ENCODE measurements at regions not wholly inside any gene's neighbourhood (a gene's known extent, or its start where the extent isn't known, plus 50 kb on each side); places are given as distances from the start of the nearest gene placed in this dataset.

DNA sequence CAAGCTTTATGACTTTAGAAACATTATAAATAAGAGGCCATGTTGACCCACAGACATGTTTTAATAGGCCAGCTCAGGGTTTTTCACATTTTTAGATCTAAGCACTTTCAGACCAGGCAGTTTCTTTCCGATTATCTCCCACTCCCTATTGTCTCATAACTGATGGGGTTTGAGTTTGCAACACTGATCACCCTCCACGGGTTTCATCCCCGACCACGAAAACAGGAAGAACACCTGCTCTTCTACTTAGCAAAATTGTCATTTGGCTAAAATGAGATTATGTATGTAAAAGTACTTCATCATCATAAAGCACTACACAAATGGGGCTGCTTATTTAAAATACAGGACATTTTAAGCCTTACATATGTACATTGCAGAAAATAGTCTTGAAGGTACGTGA, 407.9 kb downstream of the HNRNPD start:
- no peaks in the 10 kb centered on the region for H3K36me3 Mint-ChIP-seq (ENCODE audit: insufficient read depth)
- peaks cover 5% of the 10 kb centered on the region for H3K4me1 Mint-ChIP-seq (ENCODE audit: low read depth)
- H3K27me3 Mint-ChIP-seq (ENCODE audit: low read depth) = peaks cover 12% of the 10 kb centered on the region
- H3K9me3 Mint-ChIP-seq = no peaks in the 10 kb centered on the region
- no peak overlapping the region for H3K4me3 Mint-ChIP-seq
- DNase-seq = no peak
- ATAC-seq = no peak

GRCh38 chr4:81965454-81965853, 408.3 kb downstream of the HNRNPD start:
- H3K4me3 Mint-ChIP-seq = no peak overlapping the region
- no peaks in the 10 kb centered on the region for H3K36me3 Mint-ChIP-seq (ENCODE audit: insufficient read depth)
- no peak for ATAC-seq
- peaks cover 12% of the 10 kb centered on the region for H3K27me3 Mint-ChIP-seq (ENCODE audit: low read depth)
- H3K4me1 Mint-ChIP-seq (ENCODE audit: low read depth) = peaks cover 5% of the 10 kb centered on the region
- no peaks in the 10 kb centered on the region for H3K9me3 Mint-ChIP-seq
- DNase-seq = no peak

GRCh38 chr4:81963763-81964020, 410.1 kb downstream of the HNRNPD start:
- no peak for DNase-seq
- Mint-ChIP-seq H3K4me1 (ENCODE audit: low read depth) (peaks cover 5% of the 10 kb centered on the region), H3K27me3 (ENCODE audit: low read depth) (peaks cover 12% of the 10 kb centered on the region), H3K9me3 (no peaks in the 10 kb centered on the region), H3K4me3 (no peak overlapping the region), H3K36me3 (ENCODE audit: insufficient read depth) (no peaks in the 10 kb centered on the region)
- no peak for ATAC-seq

- ATAC-seq (no peak), DNase-seq (no peak)
- peaks cover 12% of the 10 kb centered on the region for H3K27me3 Mint-ChIP-seq (ENCODE audit: low read depth)
- H3K4me1 Mint-ChIP-seq (ENCODE audit: low read depth) = peaks cover 5% of the 10 kb centered on the region
- no peaks in the 10 kb centered on the region for H3K9me3 Mint-ChIP-seq
- no peaks in the 10 kb centered on the region for H3K36me3 Mint-ChIP-seq (ENCODE audit: insufficient read depth)
- H3K4me3 Mint-ChIP-seq = no peak overlapping the region
Observed at GRCh38 chr4:81963015-81963762, 410.6 kb downstream of the HNRNPD start.

DNA sequence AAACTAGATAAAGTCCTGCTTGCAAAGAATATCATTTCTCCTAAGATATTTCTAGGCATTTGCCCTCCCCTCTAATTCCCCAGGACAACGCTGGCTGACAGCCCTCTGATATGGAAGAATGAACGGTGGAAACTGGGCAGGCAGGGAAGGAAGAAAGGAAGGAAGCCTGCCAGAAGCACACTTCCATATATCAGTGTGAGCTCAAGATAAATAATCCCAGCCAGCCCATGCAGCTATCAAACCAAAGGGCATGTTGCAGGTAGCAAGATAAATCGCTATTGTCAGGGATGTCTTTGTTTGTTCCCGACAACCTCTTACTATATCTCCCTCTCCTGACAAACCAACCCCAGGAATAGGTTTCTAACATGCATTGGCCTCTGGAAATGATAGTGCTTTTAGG, 412.8 kb downstream of the HNRNPD start:
- no peaks in the 10 kb centered on the region for H3K36me3 Mint-ChIP-seq (ENCODE audit: insufficient read depth)
- peaks cover 4% of the 10 kb centered on the region for H3K27me3 Mint-ChIP-seq (ENCODE audit: low read depth)
- no peak overlapping the region for H3K4me3 Mint-ChIP-seq
- ATAC-seq = no peak
- H3K4me1 Mint-ChIP-seq (ENCODE audit: low read depth) = peaks cover 4% of the 10 kb centered on the region
- H3K9me3 Mint-ChIP-seq = no peaks in the 10 kb centered on the region
- DNase-seq = no peak

DNA sequence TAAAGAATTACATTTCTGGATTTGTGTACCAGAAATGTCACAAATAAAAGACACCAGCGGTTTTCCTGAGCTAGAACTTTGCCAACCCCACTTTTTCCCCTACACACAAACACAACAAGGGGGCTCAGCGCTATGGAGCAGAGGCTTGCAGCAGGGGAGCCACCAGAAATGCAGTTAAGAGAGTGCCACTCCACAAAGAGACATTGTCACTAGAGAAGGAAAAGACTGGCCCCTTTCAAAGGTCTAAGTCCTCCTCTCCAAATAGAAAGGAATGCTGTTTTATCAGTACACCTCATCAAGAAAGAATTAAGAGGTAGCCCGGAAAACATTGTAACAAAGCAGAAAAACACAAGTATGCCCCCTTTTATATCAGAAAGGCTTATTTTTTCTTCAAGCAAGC, 419.5 kb downstream of the HNRNPD start:
- H3K9me3 Mint-ChIP-seq = no peaks in the 10 kb centered on the region
- H3K4me3 Mint-ChIP-seq = no peak overlapping the region
- peaks cover 2% of the 10 kb centered on the region for H3K27me3 Mint-ChIP-seq (ENCODE audit: low read depth)
- no peak for DNase-seq
- H3K36me3 Mint-ChIP-seq (ENCODE audit: insufficient read depth) = no peaks in the 10 kb centered on the region
- no peak for ATAC-seq
- no peaks in the 10 kb centered on the region for H3K4me1 Mint-ChIP-seq (ENCODE audit: low read depth)

DNA sequence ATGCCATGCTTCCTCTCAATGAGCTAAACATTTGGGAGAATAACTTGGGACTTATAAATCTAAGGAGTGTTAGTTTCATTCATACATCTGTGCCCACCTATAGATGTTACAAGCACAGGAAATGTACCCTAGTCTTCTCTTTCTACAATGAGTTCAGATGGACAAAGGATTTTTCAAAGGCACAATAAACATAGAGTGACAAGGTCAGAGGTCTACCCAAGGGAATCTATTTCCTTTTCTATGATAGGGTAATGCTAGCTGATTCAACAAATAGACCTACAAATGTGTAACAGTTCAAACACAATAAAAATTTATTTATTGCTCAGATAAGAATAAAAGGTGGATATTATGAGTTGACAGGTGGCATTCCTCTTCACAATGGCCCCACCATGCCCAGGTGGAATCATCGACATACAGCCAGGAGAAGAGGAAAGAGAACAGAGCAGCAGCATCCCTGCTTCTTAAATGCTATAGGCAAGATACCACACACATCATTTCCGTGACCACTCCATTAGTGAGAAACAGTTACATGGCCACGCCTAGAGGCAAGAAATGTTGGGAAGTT, 421.8 kb downstream of the HNRNPD start:
- Mint-ChIP-seq H3K27me3 (ENCODE audit: low read depth) (no peaks in the 10 kb centered on the region), H3K4me1 (ENCODE audit: low read depth) (no peaks in the 10 kb centered on the region), H3K36me3 (ENCODE audit: insufficient read depth) (no peaks in the 10 kb centered on the region), H3K9me3 (no peaks in the 10 kb centered on the region), H3K4me3 (no peak overlapping the region)
- ATAC-seq (no peak), DNase-seq (no peak)

GRCh38 chr4:81946996-81947395, 426.8 kb downstream of the HNRNPD start:
- H3K36me3 Mint-ChIP-seq (ENCODE audit: insufficient read depth) = no peaks in the 10 kb centered on the region
- no peak overlapping the region for H3K4me3 Mint-ChIP-seq
- H3K27me3 Mint-ChIP-seq (ENCODE audit: low read depth) = peaks cover 4% of the 10 kb centered on the region
- no peaks in the 10 kb centered on the region for H3K9me3 Mint-ChIP-seq
- ATAC-seq (no peak), DNase-seq (no peak)
- no peaks in the 10 kb centered on the region for H3K4me1 Mint-ChIP-seq (ENCODE audit: low read depth)

- Mint-ChIP-seq H3K4me3 (no peak overlapping the region), H3K4me1 (ENCODE audit: low read depth) (peaks cover 3% of the 10 kb centered on the region), H3K36me3 (ENCODE audit: insufficient read depth) (no peaks in the 10 kb centered on the region), H3K27me3 (ENCODE audit: low read depth) (peaks cover 4% of the 10 kb centered on the region), H3K9me3 (no peaks in the 10 kb centered on the region)
- ATAC-seq (no peak), DNase-seq (no peak)
Observed at GRCh38 chr4:81930506-81931238, 443.1 kb downstream of the HNRNPD start.

- no peaks in the 10 kb centered on the region for H3K36me3 Mint-ChIP-seq (ENCODE audit: insufficient read depth)
- H3K4me3 Mint-ChIP-seq = no peak overlapping the region
- H3K4me1 Mint-ChIP-seq (ENCODE audit: low read depth) = no peaks in the 10 kb centered on the region
- DNase-seq (no peak), ATAC-seq (peak; percentile 58 to 73)
- peaks cover 11% of the 10 kb centered on the region for H3K27me3 Mint-ChIP-seq (ENCODE audit: low read depth)
- H3K9me3 Mint-ChIP-seq = no peaks in the 10 kb centered on the region
Observed at GRCh38 chr4:81923140-81923539, 450.7 kb downstream of the HNRNPD start.

DNA sequence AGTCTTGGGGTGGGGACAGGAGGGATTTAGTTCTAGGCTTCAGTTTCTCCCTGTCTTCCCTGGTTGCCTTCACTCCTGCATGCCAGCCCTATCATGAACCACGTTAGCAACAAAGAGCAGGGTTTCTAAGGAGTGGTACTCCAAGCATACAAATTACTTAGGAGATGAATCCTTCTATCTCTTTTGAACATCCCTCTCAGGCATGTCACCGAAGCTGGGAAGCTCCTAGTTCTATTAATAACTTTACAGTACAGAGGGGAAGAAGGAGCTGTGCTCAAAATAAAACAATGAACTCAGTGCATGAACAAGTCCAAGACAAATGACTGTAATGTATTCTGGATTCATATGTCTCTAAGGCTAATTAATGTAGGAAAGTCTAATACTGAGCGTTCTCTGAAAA, 450.6 kb upstream of the RASGEF1B start:
- Mint-ChIP-seq H3K9me3 (no peaks in the 10 kb centered on the region), H3K4me1 (ENCODE audit: low read depth) (no peaks in the 10 kb centered on the region), H3K27me3 (ENCODE audit: low read depth) (peaks cover 11% of the 10 kb centered on the region), H3K4me3 (no peak overlapping the region), H3K36me3 (ENCODE audit: insufficient read depth) (no peaks in the 10 kb centered on the region)
- ATAC-seq (no peak), DNase-seq (no peak)

GRCh38 chr4:81921751-81922159, 450.0 kb upstream of the RASGEF1B start:
- H3K4me1 Mint-ChIP-seq (ENCODE audit: low read depth) = no peaks in the 10 kb centered on the region
- DNase-seq (no peak), ATAC-seq (no peak)
- H3K36me3 Mint-ChIP-seq (ENCODE audit: insufficient read depth) = no peaks in the 10 kb centered on the region
- no peak overlapping the region for H3K4me3 Mint-ChIP-seq
- H3K27me3 Mint-ChIP-seq (ENCODE audit: low read depth) = peaks cover 11% of the 10 kb centered on the region
- no peaks in the 10 kb centered on the region for H3K9me3 Mint-ChIP-seq

DNA sequence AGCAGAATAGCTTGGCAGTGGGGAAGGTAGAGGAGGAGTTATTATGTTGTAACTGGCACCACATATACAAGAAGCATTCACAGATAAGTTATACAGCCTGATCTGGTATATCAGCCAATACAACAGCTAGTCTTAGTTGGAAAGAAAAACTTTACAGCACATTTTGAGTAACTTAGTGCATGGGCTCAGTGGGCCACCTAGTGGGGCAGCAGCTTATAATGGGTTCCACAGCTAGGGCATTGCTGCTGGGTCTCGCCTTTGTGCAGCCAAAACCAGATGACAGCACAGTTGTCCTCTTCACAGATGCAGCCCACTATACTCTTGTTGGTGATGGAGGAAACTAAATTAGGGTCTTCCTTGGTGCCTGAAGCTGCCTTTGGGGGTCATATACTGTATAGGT, 448.1 kb upstream of the RASGEF1B start:
- H3K27me3 Mint-ChIP-seq (ENCODE audit: low read depth) = peaks cover 9% of the 10 kb centered on the region
- DNase-seq = no peak

GRCh38 chr4:81919223-81919622, 447.5 kb upstream of the RASGEF1B start:
- Mint-ChIP-seq H3K4me1 (ENCODE audit: low read depth) (no peaks in the 10 kb centered on the region), H3K4me3 (no peak overlapping the region), H3K27me3 (ENCODE audit: low read depth) (peaks cover 8% of the 10 kb centered on the region), H3K36me3 (ENCODE audit: insufficient read depth) (no peaks in the 10 kb centered on the region), H3K9me3 (no peaks in the 10 kb centered on the region)
- peak in 1 of 2 donors; percentile 46 for ATAC-seq
- DNase-seq = no peak

More for the DNA sequence above, 448.1 kb upstream of the RASGEF1B start:
- no peak for ATAC-seq
- Mint-ChIP-seq H3K4me3 (no peak overlapping the region), H3K36me3 (ENCODE audit: insufficient read depth) (no peaks in the 10 kb centered on the region), H3K4me1 (ENCODE audit: low read depth) (no peaks in the 10 kb centered on the region), H3K9me3 (no peaks in the 10 kb centered on the region)

DNA sequence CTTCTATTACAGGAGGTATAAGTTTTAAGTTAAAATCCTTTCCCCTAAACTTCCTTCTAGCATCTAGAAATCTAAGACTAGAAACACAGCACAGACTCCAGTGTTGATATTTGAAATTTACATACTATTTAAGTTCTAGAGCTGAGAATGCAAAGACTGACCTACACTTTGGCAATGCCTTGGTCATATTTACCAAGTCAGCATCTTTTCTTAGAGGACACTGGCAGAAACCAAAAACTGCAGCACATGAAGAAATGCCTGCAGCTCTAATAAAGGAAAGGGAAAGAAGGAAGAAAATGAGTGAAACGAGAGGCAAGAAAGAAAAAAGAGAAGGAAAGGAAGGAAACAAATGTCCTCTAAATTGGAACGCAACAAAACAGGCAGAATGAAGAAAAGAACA, 443.7 kb upstream of the RASGEF1B start:
- H3K4me3 Mint-ChIP-seq = no peak overlapping the region
- H3K9me3 Mint-ChIP-seq = no peaks in the 10 kb centered on the region
- ATAC-seq = no peak
- peaks cover 7% of the 10 kb centered on the region for H3K27me3 Mint-ChIP-seq (ENCODE audit: low read depth)
- peaks cover 2% of the 10 kb centered on the region for H3K4me1 Mint-ChIP-seq (ENCODE audit: low read depth)
- DNase-seq = no peak
- H3K36me3 Mint-ChIP-seq (ENCODE audit: insufficient read depth) = no peaks in the 10 kb centered on the region
